Astrocyte (in vitro differentiated cells and primary cell): ENCODE measurements at regions not wholly inside any gene's neighbourhood (a gene's known extent, or its start where the extent isn't known, plus 50 kb on each side); places are given as distances from the start of the nearest gene placed in this dataset.

Experiments
- DNase-seq: peaks from one replicate; pipeline ENCODE4 v3.0.0-alpha.2; 2010; ENCODE audit warnings: low read depth
- FAIRE-seq: peaks from 2 replicates; lab custom pipeline; 2011; peaks lifted over from hg19 to GRCh38; lab: Jason Lieb, UNC
- H2AFZ ChIP-seq: 2 replicates; pipeline ENCODE4 v1.6.0; 2012; ENCODE audit warnings: low read depth, low read length, inconsistent platforms
- H3K27ac ChIP-seq: 2 replicates; pipeline ENCODE4 v1.5.1; 2011; ENCODE audit warnings: low read depth, low read length, inconsistent platforms
- H3K27me3 ChIP-seq: 2 replicates; pipeline ENCODE4 v1.6.0; 2011; ENCODE audit warnings: low read length, inconsistent platforms; ENCODE audit not compliant: insufficient read depth
- H3K36me3 ChIP-seq: 2 replicates; pipeline ENCODE4 v1.5.1; 2011; ENCODE audit warnings: low read length, inconsistent platforms; ENCODE audit not compliant: insufficient read depth
- H3K4me1 ChIP-seq: 2 replicates; pipeline ENCODE4 v1.5.1; 2011; ENCODE audit warnings: low read length, inconsistent platforms; ENCODE audit not compliant: insufficient read depth
- H3K4me2 ChIP-seq: 2 replicates; pipeline ENCODE4 v1.6.0; 2012; ENCODE audit warnings: low read length, inconsistent platforms
- H3K4me3 ChIP-seq: 2 replicates; pipeline ENCODE4 v1.5.1; 2011; ENCODE audit warnings: low read depth, mild to moderate bottlenecking, low read length, inconsistent platforms; ENCODE audit not compliant: insufficient read depth
- H3K79me2 ChIP-seq: 2 replicates; pipeline ENCODE4 v1.6.0; 2012; ENCODE audit warnings: mild to moderate bottlenecking, low read length, inconsistent platforms; ENCODE audit not compliant: insufficient read depth
- H3K9ac ChIP-seq: 2 replicates; pipeline ENCODE4 v1.6.0; 2012; ENCODE audit warnings: mild to moderate bottlenecking, low read length, inconsistent platforms
- H3K9me3 ChIP-seq: 2 replicates; pipeline ENCODE4 v1.5.1; 2012; ENCODE audit warnings: low read depth, mild to moderate bottlenecking, low read length, inconsistent platforms; ENCODE audit not compliant: insufficient read depth
- H4K20me1 ChIP-seq: 2 replicates; pipeline ENCODE4 v1.6.0; 2012; ENCODE audit warnings: low read length, inconsistent platforms; ENCODE audit not compliant: insufficient read depth
- H3K27ac Mint-ChIP-seq: one replicate; pipeline ENCODE4 v1.8.0; 2021; ENCODE audit warnings: mild to moderate bottlenecking, mixed read lengths; ENCODE audit not compliant: unreplicated experiment
- H3K27me3 Mint-ChIP-seq: one replicate; pipeline ENCODE4 v1.8.0; 2021; ENCODE audit warnings: low read depth, mixed read lengths; ENCODE audit not compliant: unreplicated experiment
- H3K36me3 Mint-ChIP-seq: one replicate; pipeline ENCODE4 v1.8.0; 2021; ENCODE audit warnings: low read depth, mixed read lengths; ENCODE audit not compliant: unreplicated experiment
- H3K4me1 Mint-ChIP-seq: one replicate; pipeline ENCODE4 v1.8.0; 2021; ENCODE audit warnings: low read depth, mixed read lengths; ENCODE audit not compliant: unreplicated experiment
- H3K4me3 Mint-ChIP-seq: one replicate; pipeline ENCODE4 v1.8.0; 2021; ENCODE audit warnings: mild to moderate bottlenecking, moderate library complexity, mixed read lengths; ENCODE audit not compliant: unreplicated experiment
- H3K9me3 Mint-ChIP-seq: one replicate; pipeline ENCODE4 v1.8.0; 2021; ENCODE audit warnings: mild to moderate bottlenecking, mixed read lengths; ENCODE audit not compliant: unreplicated experiment
- CTCF ChIP-seq: IDR thresholded peaks from 2 replicates; pipeline ENCODE4 v1.5.1; 2011; ENCODE audit warnings: low read depth, mild to moderate bottlenecking, inconsistent platforms, low read length, moderate library complexity; ENCODE audit not compliant: insufficient read depth
- EZH2 ChIP-seq: IDR thresholded peaks from 2 replicates; pipeline ENCODE4 v1.6.1; 2012; ENCODE audit warnings: mild to moderate bottlenecking, low read length, inconsistent platforms; ENCODE audit not compliant: insufficient read depth

DNA sequence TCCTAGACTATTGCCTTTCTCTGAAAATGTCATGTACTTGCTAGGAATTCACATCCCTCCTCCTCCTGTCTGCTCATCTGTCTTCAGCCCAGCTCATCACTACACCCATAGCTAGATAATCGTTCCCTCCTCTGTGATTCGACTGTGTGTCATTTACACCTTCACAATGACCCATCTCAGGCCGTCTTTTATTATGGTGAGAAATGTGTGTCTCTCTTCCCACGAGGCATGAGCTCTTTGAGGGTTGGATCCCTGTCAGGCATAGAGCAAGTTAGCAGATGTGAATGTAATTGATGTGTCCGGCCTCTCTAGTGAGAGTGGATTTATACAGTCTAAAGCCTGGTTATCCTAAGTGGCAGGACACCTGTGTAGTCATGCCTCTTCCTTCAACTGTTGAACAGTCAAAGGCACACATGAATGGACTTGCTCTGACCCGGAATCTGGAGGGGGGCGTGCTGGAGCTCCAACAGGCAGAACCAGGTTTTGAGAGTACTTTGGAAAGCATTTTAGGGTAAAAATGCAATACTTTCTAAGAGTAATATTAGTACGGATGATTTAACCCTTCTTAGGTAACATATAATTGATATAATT is 182.1 kb downstream of the UTRN start:
- no peaks in the 10 kb centered on the region for H4K20me1 ChIP-seq
- H3K36me3 Mint-ChIP-seq = peaks cover 19% of the 10 kb centered on the region
- H3K36me3 ChIP-seq = peaks cover 3% of the 10 kb centered on the region
- no peak overlapping the region for H3K4me3 ChIP-seq
- no peaks in the 10 kb centered on the region for H3K79me2 ChIP-seq
- H2AFZ ChIP-seq = no peak overlapping the region
- no peak overlapping the region for H3K4me2 ChIP-seq
- H3K27ac Mint-ChIP-seq = no peak overlapping the region
- H3K27me3 Mint-ChIP-seq = no peaks in the 10 kb centered on the region
- TF ChIP-seq EZH2 (no peak), CTCF (no peak)
- H3K9ac ChIP-seq = no peak overlapping the region
- no peaks in the 10 kb centered on the region for H3K9me3 ChIP-seq
- no peaks in the 10 kb centered on the region for H3K9me3 Mint-ChIP-seq
- peaks cover 25% of the 10 kb centered on the region for H3K4me1 Mint-ChIP-seq
- no peaks in the 10 kb centered on the region for H3K4me1 ChIP-seq
- H3K27me3 ChIP-seq = no peaks in the 10 kb centered on the region
- no peak for DNase-seq
- no peak overlapping the region for H3K4me3 Mint-ChIP-seq
- no peak for FAIRE-seq
- H3K27ac ChIP-seq = no peak overlapping the region

DNA sequence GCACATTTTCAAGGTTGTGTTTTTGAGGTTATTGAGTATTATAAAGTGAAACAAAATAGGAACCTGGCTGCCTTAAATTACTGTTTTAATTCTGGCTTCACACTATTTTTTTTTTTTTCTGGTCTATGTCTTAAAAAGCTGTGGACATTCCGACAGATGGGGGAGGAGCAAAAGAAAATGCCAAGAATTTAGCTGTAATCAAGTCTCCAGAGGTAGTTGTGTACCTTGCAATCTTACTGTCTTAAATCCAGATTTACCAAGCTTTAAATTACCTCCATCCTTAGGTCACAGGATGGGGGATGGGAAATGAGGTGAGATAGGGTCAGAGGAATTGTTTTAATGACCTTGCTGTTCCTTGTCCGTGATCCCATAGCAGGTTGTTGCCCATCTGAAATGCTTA is 182.8 kb downstream of the UTRN start:
- peaks cover 25% of the 10 kb centered on the region for H3K4me1 Mint-ChIP-seq
- H3K79me2 ChIP-seq = no peaks in the 10 kb centered on the region
- H3K4me3 Mint-ChIP-seq = no peak overlapping the region
- no peaks in the 10 kb centered on the region for H3K9me3 ChIP-seq
- H3K27me3 Mint-ChIP-seq = no peaks in the 10 kb centered on the region
- no peaks in the 10 kb centered on the region for H3K9me3 Mint-ChIP-seq
- peaks cover 3% of the 10 kb centered on the region for H3K36me3 ChIP-seq
- H3K27me3 ChIP-seq = no peaks in the 10 kb centered on the region
- FAIRE-seq (no peak), DNase-seq (no peak)
- H3K27ac ChIP-seq = no peak overlapping the region
- H3K9ac ChIP-seq = no peak overlapping the region
- TF ChIP-seq EZH2 (no peak), CTCF (no peak)
- peaks cover 19% of the 10 kb centered on the region for H3K36me3 Mint-ChIP-seq
- no peak overlapping the region for H3K4me3 ChIP-seq
- no peaks in the 10 kb centered on the region for H4K20me1 ChIP-seq
- no peak overlapping the region for H3K27ac Mint-ChIP-seq
- H3K4me2 ChIP-seq = no peak overlapping the region
- no peaks in the 10 kb centered on the region for H3K4me1 ChIP-seq
- H2AFZ ChIP-seq = no peak overlapping the region

DNA sequence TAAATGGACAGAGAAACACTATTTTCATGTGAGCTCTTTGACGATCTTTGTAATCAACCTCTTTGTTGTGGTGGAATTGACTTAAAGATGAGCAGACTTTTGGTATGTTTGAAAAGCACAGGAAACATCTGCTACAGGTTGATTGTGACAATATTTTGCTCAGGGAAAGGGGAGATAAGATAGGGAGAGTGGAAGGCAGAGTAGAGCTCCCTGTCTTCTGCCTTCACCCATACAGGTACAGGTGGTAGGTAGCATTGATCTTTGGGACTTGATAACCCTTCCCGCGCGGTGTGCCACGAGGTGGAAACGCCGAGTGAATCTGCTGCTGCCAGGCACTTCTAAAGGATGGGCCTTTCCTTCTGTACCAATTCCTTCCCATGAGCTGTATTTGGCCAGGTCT is 183.6 kb downstream of the UTRN start:
- peaks cover 25% of the 10 kb centered on the region for H3K4me1 Mint-ChIP-seq
- H3K27me3 ChIP-seq = no peaks in the 10 kb centered on the region
- H3K36me3 Mint-ChIP-seq = peaks cover 19% of the 10 kb centered on the region
- no peaks in the 10 kb centered on the region for H3K4me1 ChIP-seq
- H3K9me3 ChIP-seq = no peaks in the 10 kb centered on the region
- no peaks in the 10 kb centered on the region for H3K9me3 Mint-ChIP-seq
- DNase-seq (no peak), FAIRE-seq (no peak)
- H3K4me3 ChIP-seq = no peak overlapping the region
- no peaks in the 10 kb centered on the region for H4K20me1 ChIP-seq
- no peak overlapping the region for H2AFZ ChIP-seq
- no peaks in the 10 kb centered on the region for H3K27me3 Mint-ChIP-seq
- no peak overlapping the region for H3K27ac Mint-ChIP-seq
- no peak overlapping the region for H3K4me3 Mint-ChIP-seq
- no peak overlapping the region for H3K9ac ChIP-seq
- no peak overlapping the region for H3K27ac ChIP-seq
- TF ChIP-seq EZH2 = no peak
- no peaks in the 10 kb centered on the region for H3K79me2 ChIP-seq
- peaks cover 3% of the 10 kb centered on the region for H3K36me3 ChIP-seq
- no peak overlapping the region for H3K4me2 ChIP-seq
